Erythroblast (primary cell): ENCODE measurements at regions not wholly inside any gene's neighbourhood (a gene's known extent, or its start where the extent isn't known, plus 50 kb on each side); places are given as distances from the start of the nearest gene placed in this dataset.

ENCODE experiments used
- DNase-seq, 2 experiments: peaks; one replicate each; lab custom pipeline; 2025; lab: John Stamatoyannopoulos, UW
- GATA1 ChIP-seq: IDR thresholded peaks from 2 replicates; pipeline ENCODE4 v1.6.1; 2011; ENCODE audit warnings: low read depth, mild to moderate bottlenecking, control low read depth, low read length, moderate library complexity
- POLR2A ChIP-seq: IDR thresholded peaks from 2 replicates; pipeline ENCODE4 v1.6.1; 2011; ENCODE audit warnings: mild to moderate bottlenecking, low read length

DNA sequence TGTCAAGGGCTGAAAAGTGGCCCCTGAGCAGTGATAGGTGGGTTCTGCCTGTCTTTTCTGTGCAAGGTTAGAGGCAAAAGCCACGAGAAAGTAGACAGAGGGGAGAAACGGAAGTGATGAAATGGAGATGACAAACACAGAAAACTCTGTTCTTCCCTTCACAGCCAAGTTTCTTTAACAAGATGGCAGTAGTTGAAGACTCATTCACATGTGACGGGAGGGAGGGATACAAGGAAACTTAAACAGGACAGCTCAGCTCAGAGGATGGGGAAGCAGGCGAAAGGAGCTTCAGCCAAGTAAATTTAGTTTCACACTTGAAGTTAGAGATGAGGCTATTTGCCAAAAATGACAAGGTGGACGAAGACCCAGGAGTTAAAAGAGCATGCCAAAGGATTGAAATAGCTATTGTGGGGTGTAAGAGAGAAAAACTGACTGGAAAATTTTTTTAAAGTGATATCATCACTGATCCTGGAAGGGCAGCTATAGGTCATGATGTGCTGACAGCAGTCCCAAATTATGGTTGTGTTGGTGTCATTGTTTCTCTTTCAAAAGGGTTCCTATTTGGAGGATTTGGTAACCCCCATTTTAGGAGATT, 347.9 kb downstream of the EFNB2 start:
- no peak for TF ChIP-seq POLR2A
- TF ChIP-seq GATA1 = no peak
- DNase-seq = no peak

DNA sequence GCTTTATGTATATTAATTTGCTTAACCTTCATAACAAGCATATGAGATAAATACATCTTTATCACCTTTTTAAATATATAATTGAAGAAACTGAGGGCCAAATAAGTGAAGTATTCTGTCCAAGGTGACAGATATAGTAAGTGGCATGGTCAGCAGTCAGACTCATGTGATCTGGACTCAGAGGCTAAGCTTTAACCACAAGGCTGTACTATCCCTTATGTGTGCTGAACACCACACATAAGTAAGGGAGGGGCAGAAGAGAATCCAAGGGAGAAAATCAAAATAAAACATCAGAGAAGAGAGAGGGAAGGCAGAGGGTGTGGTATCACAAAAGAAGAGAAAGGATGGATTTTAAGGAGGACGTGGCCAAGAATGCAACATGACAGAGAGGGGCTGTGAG, 348.4 kb downstream of the EFNB2 start:
- TF ChIP-seq POLR2A (no peak), GATA1 (no peak)
- DNase-seq = no peak

DNA sequence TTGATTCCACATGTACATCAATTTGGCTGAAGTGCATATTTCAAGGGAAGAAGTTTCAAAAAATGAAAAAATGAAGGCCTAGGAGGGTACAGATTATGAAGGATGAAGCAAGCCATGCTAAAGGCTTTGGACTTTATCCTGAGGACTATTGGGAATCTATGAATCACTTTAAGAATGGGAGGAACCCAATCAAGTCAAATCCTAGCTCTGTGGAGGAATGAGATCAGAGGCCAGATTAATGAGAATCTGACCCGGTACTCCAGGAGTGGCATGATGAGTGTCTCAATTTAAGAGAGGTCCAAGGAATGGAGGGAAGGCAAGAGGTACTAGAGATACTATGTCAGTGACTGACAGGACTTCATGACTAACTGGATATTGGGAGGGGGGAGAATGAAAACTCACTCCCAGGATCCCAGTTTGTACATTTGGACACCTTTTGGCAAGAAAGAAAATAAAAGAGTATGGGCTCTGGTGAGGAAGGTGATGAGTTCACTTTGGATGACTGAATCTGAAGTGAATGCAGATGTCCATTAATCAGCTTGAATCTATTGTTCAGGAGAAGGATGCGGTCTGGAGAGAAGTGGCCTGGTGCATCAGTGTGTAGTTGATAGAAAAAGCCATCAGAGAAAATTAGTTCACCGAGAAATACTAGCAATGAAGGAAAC, 349.0 kb downstream of the EFNB2 start:
- TF ChIP-seq GATA1 = no peak
- no peak for TF ChIP-seq POLR2A
- DNase-seq = no peak

DNA sequence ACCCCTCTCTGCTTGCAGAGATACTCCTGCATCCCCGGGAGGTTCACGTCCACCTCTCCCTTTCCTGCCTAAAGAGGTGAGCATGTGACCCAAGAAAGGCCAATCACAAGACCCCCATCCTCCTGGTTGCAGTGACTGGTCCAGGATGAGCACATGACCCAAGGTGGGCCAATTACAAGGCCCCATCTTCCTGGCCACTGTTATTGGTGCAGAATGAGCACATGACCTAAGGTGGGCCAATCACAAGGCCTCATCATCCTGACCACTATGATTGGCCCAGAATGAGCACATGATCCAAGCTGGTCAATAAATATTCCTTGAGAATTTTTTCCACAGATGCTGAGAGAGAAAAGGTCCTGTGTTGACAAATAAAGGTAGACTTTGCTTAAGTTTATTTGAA, 350.7 kb downstream of the EFNB2 start:
- DNase-seq = no peak
- TF ChIP-seq GATA1 = no peak
- no peak for TF ChIP-seq POLR2A

DNA sequence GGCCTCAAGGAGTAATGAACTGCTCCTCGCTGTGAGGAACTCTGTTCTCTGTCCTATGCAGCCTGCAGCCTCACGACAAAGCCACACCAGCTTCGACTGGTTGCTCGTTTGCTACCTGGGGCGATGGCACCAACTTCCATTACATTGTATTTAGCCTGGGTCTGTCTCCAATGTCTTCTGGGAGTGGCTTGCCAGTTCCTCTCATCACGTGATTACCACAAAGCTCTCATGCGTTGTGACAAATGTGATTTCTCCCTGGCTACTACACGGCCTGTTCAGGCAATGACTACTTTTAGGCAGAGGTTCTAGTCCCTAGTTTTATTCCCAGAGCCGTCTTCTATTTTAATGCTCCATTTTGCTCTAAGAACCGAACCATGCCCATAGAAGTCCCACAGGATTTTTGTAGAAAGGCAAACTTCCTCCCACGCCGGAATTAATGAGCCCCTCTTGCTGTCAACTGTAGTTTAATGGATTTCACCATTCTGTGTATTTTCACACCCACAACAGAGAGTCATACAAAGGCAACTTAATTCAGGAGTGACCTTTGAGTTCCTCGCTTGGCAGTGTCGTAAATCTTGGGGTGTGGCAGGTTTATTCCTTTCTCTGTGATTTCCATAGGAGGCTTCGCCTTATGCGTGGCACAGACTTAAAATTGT, 351.9 kb downstream of the EFNB2 start:
- no peak for TF ChIP-seq GATA1
- no peak for TF ChIP-seq POLR2A
- DNase-seq = no peak

DNA sequence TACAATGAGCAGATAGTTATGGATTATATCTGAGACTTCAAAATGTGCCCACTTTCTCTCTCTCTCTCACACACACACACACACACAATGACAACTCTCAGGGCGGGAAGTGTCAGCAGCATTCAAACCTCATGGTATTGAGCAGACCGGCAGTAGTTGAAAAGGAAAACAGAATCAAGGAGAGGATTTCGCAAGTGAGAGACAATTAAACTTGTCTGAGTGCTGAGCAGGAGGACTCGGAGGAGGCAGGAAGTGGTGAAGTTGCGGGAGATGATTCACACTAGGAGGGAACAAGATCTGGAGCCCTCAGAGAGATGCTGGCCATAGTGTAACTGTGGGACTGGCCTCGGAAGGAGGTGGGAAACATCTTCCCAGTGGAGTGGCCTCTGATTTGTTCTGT, 353.1 kb downstream of the EFNB2 start:
- no peak for TF ChIP-seq POLR2A
- no peak for TF ChIP-seq GATA1
- no peak for DNase-seq

DNA sequence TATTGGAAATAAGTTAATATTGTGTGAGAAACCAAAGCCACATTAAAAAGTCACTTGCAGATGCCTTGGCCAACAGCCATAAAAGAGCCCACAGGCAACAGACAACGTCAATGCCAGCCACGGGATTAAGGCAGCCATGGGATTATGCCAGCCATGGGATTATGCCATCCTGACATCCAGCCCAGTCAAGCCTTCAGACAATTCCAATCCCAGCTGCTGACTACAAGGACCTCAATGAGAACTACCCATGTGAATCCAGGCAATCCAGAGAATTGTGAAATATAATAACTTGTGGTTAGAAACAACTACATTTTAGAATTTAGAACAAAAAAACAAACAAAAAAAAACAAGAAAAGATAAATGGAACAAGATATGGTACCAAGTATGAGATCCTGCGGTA, 356.6 kb downstream of the EFNB2 start:
- DNase-seq = no peak
- TF ChIP-seq GATA1 = no peak
- no peak for TF ChIP-seq POLR2A

DNA sequence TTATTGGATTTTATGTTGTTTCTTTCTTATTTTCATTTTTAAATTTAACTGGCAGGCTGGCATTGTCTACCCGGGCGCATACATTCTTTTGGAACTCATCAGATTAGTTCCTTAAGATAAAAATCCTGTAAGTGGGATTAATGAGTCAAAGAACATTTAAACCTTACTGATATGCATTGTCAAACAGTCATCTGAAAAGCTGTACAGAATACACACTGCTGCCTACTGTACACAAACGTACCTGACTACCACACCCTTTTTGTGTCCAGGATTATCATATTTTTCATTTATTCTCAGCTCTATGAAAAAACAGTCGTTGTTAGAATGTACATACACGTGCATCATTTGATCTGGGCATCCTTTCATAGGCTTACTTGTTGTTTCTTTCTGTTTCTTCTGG, 358.3 kb downstream of the EFNB2 start:
- DNase-seq = no peak
- no peak for TF ChIP-seq POLR2A

DNA sequence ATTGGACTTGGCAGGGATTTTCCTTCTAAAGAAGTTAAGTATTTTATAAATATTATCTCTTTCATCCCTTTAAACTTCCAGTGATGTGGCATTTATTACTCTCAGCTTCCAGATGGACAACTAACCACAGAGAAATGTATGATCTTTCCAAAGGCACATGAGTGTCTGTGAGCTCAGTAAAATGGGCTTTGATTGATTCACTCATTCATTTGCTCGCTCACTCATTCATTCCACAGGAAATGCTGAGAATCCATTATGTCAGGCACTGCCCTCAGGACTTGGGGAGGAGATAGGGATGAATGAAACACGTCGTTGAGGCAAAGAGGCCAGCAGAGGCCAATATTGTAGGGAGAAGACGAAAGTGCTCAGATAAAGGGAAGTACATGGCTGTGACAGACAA, 359.3 kb downstream of the EFNB2 start:
- no peak for DNase-seq
- TF ChIP-seq GATA1 = no peak
- TF ChIP-seq POLR2A = no peak

DNA sequence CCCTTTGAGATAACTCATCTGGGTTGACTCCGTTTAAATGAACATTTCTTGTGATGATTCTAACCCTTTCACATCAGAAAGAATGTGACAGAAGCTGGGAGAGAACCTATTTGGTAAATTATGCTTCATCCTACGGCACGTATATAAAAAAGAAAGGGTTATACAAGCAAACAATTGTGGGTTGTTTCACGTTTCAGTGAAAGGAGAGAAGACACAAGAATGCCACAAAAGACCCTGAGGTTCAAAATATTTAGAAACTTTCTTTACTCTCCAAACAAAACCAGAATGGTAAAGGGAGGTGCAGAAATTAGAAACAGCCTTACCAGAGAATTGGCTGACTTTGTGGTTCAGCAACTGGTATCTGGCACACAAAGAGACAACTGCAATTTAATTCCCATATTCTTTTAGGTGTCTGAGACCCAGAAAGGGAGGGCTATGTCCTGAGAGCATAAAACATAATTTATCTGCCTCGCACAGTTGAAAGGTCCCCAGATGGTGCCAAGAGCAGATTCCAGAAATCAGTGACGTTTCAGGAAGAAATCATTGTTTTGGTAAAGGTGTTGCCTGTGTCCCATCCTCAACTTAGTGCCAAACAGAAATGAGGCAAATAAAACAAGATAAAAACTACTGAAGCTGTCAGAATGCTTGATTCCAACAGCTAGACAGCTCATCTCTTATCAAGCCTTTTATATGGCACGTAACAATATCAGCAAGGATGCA, 361.4 kb downstream of the EFNB2 start:
- TF ChIP-seq GATA1 = no peak
- no peak for TF ChIP-seq POLR2A
- DNase-seq = no peak

DNA sequence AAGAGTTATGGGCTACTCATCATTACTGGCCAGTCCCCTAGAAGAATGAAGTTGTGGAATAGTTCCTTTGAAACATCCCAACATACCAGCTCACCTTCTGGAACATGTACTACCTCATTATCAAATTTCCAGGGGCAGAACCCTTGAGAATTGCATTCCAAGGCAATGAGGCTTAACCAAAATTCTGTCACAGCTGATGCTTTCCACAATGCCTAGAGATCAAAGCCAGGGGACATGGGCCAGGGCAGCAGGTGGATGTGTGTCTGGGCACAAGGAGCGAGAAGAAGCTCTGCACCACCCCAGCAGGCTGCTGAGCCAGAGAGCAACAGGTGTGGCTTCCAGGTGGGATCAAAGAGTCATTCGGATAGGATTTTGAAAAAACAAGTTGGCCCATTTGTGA, 362.1 kb downstream of the EFNB2 start:
- DNase-seq = no peak
- TF ChIP-seq POLR2A (no peak), GATA1 (no peak)

DNA sequence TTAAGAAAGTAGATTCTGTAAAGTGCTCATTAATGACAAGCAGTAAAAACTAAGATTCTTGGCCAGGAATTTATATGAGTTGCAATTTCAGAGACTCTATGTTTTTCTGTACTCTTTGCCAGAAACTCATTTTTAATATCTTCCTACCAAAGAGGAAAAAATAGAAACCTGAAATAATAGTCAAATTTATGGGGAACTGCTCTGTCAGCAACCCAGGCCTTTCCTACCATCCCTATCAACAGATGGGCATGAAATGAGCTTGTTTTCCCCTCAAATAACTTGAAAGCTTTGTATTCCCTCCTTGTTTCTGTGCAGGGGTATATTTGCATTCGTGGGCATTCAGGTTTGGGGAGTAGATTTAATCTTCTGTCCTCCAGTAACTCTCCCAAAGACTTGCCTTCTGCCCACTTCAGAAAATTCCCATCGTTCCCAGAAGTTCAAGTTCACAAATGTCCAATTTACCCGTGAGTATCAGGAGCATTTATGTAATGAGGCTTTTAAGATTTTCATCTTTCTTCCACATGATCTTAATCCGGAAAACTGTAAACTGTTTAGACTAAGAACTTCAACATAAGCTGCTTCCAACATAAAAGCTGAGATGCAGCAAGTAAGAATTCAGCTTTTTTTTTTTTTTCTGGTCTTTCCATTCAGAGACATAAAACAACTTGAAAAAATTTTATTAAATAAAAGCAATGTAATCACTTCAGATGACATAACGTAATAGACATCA, 363.1 kb downstream of the EFNB2 start:
- DNase-seq = no peak
- TF ChIP-seq GATA1 = no peak
- TF ChIP-seq POLR2A = no peak

DNA sequence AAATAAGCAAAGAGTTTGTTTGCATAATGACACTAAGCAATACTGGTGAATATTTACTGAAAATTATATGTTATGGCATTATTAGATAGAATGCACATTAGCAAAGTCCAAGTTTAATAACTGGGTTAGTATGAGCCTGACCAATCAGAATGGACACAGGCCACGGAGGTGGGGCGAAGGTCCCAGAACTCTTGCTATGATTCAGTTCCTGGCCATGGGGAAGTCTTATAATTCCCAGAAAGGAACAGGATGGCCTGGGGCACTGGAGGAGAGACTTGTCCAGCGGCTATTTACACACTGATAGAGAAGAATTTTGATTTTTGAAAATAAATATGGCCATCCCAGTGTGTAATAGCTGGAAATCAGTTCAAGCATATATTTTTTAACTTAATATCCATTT, 372.0 kb downstream of the EFNB2 start:
- DNase-seq = no peak
- TF ChIP-seq POLR2A (no peak), GATA1 (no peak)

DNA sequence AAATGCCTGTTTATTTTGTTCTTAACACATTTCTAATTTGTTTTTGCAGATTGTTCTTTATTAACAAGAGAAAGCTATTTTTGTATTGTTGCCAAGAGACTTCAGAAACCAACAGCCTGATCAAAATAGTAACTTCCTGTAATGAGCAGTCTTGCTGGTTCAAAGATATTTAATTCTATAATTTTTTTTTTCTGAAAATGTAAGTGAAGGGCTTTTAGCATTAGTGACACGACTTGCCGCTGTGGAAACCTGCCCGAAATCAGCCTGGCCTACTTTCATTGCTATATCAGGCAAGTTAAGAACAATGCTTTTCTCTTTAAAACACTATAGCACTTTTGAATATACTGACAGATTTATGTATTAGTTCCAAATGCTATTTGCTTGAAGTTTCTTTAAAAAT, 374.3 kb downstream of the EFNB2 start:
- DNase-seq = no peak

More for the DNA sequence above, 374.3 kb downstream of the EFNB2 start:
- no peak for TF ChIP-seq POLR2A
- TF ChIP-seq GATA1 = no peak
